ENCODE measurements at regions not wholly inside any gene's neighbourhood (a gene's known extent, or its start where the extent isn't known, plus 50 kb on each side); places are given as distances from the start of the nearest gene placed in this dataset.
A peak's percentile ranks its signal among the peaks of the same experiment; 100 is the strongest.

DNA sequence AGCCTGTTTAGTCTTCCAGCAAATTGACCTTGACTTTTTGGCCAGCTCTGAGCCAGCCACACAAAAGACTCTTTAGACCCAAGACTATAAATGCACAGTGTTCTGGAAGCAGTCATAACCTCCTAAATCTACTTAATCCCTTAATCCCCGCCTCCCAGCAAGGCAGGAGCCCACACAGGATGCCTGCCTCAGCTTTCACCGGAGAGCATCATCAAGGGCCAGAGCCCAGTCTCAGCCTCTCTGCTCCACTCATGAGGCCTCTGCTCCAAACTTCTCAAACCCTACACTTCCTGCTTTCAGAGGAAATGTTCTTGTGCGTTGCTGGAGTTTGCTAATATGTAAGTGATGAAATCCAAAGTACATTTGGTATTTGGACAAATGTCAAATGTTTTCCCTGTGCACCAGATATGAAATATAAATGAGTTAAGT lies 57.9 kb upstream of the FSHB start:
- peaks cover 7% of the 10 kb centered on the region for H3K27me3 Mint-ChIP-seq (ENCODE audit: low read depth)
- H3K27ac Mint-ChIP-seq, result peak overlapping the region; percentile 38 to 84 (median 82)
- peaks cover 20% of the 10 kb centered on the region for H3K9me3 Mint-ChIP-seq
- no peaks in the 10 kb centered on the region for H3K36me3 Mint-ChIP-seq (ENCODE audit: low read depth)
- no peak overlapping the region for H3K4me3 Mint-ChIP-seq
- TF ChIP-seq, protein P1, sequence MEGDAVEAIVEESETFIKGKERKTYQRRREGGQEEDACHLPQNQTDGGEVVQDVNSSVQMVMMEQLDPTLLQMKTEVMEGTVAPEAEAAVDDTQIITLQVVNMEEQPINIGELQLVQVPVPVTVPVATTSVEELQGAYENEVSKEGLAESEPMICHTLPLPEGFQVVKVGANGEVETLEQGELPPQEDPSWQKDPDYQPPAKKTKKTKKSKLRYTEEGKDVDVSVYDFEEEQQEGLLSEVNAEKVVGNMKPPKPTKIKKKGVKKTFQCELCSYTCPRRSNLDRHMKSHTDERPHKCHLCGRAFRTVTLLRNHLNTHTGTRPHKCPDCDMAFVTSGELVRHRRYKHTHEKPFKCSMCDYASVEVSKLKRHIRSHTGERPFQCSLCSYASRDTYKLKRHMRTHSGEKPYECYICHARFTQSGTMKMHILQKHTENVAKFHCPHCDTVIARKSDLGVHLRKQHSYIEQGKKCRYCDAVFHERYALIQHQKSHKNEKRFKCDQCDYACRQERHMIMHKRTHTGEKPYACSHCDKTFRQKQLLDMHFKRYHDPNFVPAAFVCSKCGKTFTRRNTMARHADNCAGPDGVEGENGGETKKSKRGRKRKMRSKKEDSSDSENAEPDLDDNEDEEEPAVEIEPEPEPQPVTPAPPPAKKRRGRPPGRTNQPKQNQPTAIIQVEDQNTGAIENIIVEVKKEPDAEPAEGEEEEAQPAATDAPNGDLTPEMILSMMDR (IDR thresholded peaks at IDR 0.05; ENCODE audit: unreplicated experiment in 3 of 3), result no peak
- H3K4me1 Mint-ChIP-seq, result peaks cover 42% of the 10 kb centered on the region

DNA sequence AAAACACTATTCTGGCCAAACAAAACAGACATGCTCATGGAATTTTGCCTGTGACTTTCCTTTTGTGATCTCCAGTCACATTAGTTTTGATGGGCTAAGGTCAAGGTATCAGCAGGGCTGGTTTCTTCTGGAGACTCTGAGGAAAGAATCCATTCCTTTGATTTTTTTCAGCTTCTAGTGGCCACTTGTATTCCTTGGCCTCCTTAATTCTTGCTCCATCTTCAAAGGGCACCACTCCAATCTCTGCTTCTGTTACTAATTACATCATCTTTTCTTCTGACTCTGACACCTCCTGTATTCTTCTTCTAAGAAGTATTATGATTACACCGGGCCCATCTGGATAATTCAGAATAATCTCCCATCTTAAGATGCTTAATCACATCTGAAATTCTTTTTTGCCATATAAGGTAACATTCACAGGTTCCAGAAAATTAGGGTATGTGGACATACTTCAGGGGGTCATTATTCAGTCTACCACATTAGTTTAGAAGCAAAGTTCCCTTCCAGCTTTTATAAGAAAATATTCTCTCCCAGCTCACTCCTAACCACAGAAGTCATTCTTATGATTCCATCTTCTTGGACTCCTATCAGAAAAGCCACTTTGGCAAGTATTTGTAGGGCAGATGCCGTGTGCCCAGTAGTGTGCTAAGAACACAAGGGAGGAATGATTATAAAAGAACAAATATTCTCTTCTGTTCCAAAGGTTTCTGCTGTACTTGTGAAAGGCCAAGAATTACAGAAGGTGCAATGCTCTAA lies 56.4 kb upstream of the FSHB start:
- Mint-ChIP-seq H3K27me3 (ENCODE audit: low read depth) (peaks cover 7% of the 10 kb centered on the region), H3K27ac (peak overlapping the region in 2 of 3 experiments; percentile 69 to 82), H3K36me3 (ENCODE audit: low read depth) (no peaks in the 10 kb centered on the region), H3K9me3 (peaks cover 36% of the 10 kb centered on the region), H3K4me3 (no peak overlapping the region), H3K4me1 (peaks cover 37% of the 10 kb centered on the region)
- TF ChIP-seq, protein P1 (IDR thresholded peaks at IDR 0.05; ENCODE audit: unreplicated experiment in 3 of 3), result no peak
